OCI-LY3 (cell line): ENCODE measurements at regions not wholly inside any gene's neighbourhood (a gene's known extent, or its start where the extent isn't known, plus 50 kb on each side); places are given as distances from the start of the nearest gene placed in this dataset.

ENCODE experiments used
- EZH2phosphoT487 ChIP-seq: fragments of 200-600 bp; shearing (Covaris generic); IDR thresholded peaks from 2 replicates; pipeline ENCODE4 v1.6.1; 2018; ENCODE audit warnings: antibody characterized with exemption, mixed run types, low read depth
- TF ChIP-seq, protein P1 (sequence below): fragments of 200-600, 300-600 bp; sonication (generic); IDR thresholded peaks from 2 replicates; pipeline ENCODE4 v1.5.1; 2014; ENCODE audit warnings: antibody characterized with exemption, low read length, low read depth

- TF ChIP-seq, protein P1, sequence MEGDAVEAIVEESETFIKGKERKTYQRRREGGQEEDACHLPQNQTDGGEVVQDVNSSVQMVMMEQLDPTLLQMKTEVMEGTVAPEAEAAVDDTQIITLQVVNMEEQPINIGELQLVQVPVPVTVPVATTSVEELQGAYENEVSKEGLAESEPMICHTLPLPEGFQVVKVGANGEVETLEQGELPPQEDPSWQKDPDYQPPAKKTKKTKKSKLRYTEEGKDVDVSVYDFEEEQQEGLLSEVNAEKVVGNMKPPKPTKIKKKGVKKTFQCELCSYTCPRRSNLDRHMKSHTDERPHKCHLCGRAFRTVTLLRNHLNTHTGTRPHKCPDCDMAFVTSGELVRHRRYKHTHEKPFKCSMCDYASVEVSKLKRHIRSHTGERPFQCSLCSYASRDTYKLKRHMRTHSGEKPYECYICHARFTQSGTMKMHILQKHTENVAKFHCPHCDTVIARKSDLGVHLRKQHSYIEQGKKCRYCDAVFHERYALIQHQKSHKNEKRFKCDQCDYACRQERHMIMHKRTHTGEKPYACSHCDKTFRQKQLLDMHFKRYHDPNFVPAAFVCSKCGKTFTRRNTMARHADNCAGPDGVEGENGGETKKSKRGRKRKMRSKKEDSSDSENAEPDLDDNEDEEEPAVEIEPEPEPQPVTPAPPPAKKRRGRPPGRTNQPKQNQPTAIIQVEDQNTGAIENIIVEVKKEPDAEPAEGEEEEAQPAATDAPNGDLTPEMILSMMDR, result no peak
- TF ChIP-seq EZH2phosphoT487, result no peak
These were observed 776.5 kb downstream of the KCNT2 start for GRCh38 chr1:195831789-195832188.
